ENCODE measurements at regions not wholly inside any gene's neighbourhood (a gene's known extent, or its start where the extent isn't known, plus 50 kb on each side); places are given as distances from the start of the nearest gene placed in this dataset.

DNA sequence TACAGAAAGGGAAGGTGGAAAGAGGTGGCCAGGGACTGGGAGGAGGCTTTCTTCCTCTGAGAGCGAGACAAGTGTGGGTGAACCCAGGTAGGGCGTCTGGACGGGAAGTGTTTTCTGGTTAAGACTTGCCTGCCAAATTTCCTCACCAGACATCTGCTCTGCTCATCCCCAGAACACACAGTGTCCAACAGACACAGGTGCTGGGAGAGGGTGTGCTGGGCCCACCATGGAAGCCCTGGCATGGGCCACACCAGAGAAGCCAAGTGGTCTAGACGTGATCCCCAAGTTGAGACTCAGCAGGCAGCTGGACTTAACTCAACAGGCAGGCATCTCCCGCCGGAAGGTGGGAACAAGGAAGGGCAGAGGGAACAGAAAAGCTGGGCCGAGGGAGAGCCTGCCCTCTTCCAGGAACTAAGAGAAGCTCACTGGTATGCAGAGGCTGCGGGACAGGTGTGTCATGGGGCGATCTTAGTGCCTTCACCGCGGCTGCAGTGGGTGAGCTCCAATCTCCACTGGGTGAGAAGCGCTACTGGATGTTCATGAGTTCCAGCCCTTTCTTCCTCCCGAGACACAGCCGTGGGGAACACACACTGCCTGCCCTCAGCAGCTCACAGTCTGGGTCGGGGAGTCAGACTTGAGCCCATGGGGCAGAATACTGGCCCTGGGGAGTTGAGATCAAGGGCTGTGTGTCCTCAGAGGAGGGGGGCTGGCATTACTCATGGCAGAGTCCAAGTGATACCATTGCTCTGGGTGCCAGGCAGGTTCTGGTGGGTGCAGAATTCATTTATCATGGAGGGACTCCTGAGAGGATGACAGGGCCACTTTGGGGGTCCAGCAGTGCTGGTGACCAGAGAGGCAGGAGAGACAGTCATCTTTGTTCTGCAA is 110.2 kb downstream of the CPZ start:
- 63 to 73% methylated on average over 14 to 15 of the region's 15 CpGs for WGBS, 2 donors
- no peak for DNase-seq (ENCODE audit: low spot score in 2 of 2)
- TF ChIP-seq EP300 (IDR thresholded peaks at IDR 0.05), result no peak
- TF ChIP-seq POLR2A (IDR thresholded peaks at IDR 0.05), result no peak
- TF ChIP-seq, protein P1, sequence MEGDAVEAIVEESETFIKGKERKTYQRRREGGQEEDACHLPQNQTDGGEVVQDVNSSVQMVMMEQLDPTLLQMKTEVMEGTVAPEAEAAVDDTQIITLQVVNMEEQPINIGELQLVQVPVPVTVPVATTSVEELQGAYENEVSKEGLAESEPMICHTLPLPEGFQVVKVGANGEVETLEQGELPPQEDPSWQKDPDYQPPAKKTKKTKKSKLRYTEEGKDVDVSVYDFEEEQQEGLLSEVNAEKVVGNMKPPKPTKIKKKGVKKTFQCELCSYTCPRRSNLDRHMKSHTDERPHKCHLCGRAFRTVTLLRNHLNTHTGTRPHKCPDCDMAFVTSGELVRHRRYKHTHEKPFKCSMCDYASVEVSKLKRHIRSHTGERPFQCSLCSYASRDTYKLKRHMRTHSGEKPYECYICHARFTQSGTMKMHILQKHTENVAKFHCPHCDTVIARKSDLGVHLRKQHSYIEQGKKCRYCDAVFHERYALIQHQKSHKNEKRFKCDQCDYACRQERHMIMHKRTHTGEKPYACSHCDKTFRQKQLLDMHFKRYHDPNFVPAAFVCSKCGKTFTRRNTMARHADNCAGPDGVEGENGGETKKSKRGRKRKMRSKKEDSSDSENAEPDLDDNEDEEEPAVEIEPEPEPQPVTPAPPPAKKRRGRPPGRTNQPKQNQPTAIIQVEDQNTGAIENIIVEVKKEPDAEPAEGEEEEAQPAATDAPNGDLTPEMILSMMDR (IDR thresholded peaks at IDR 0.05), result no peak

DNA sequence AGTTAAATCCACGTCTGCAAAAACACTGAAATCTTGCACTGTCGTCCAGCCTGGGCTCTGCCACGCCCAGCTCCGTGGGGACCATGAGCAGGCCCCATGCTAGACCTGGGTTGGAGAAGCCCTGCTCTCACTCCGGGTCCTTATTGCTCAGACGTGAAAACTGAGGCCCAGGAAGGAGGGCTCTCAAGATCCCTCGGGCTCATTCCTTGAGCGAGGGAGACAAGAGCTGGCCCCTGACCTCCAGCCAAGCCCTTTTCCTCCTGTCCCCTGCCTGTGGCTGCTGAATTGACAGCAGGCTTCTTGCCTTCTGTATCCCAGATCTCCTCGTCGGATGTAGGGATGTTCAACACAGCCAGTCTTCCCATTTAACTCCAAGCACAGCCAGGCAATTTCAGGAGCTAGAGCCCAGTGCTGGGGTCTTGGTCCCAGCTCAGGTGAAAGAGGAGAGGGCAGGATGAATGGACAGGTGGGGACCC is 109.5 kb downstream of the CPZ start:
- no peak overlapping the region for H3K4me3 ChIP-seq
- H3K9me3 ChIP-seq, result peaks cover 0 to 14% (median 0%) of the 10 kb centered on the region in 4 donors
- H3K4me1 ChIP-seq, result no peaks in the 10 kb centered on the region
- H3K27ac ChIP-seq, result no peak overlapping the region
- DNase-seq (ENCODE audit: low spot score in 2 of 2), result no peak
- WGBS, 2 donors, result 42 to 46% methylated on average over 10 of the region's 10 CpGs
- TF ChIP-seq POLR2A (IDR thresholded peaks at IDR 0.05), result no peak
- TF ChIP-seq, protein P1 (IDR thresholded peaks at IDR 0.05), result no peak
- TF ChIP-seq EP300 (IDR thresholded peaks at IDR 0.05), result no peak
- H3K36me3 ChIP-seq, result no peaks in the 10 kb centered on the region
- peaks cover 0 to 16% of the 10 kb centered on the region in 2 donors for H3K27me3 ChIP-seq

More for the DNA sequence above, 110.2 kb downstream of the CPZ start:
- Histone ChIP-seq H3K27me3 (peaks cover 0 to 16% of the 10 kb centered on the region in 2 donors), H3K36me3 (no peaks in the 10 kb centered on the region), H3K4me1 (no peaks in the 10 kb centered on the region), H3K4me3 (no peak overlapping the region), H3K9me3 (peaks cover 0 to 7% (median 0%) of the 10 kb centered on the region in 4 donors), H3K27ac (no peak overlapping the region)

- no peaks in the 10 kb centered on the region for H3K36me3 ChIP-seq
- H3K27me3 ChIP-seq, result peaks cover 0 to 16% of the 10 kb centered on the region in 2 donors
- no peak for DNase-seq (ENCODE audit: low spot score in 2 of 2)
- TF ChIP-seq, protein P1 (IDR thresholded peaks at IDR 0.05), result no peak
- TF ChIP-seq POLR2A (IDR thresholded peaks at IDR 0.05), result no peak
- H3K4me3 ChIP-seq, result no peak overlapping the region
- no peaks in the 10 kb centered on the region for H3K4me1 ChIP-seq
- H3K27ac ChIP-seq, result no peak overlapping the region
- peaks cover 0 to 19% (median 0%) of the 10 kb centered on the region in 4 donors for H3K9me3 ChIP-seq
- WGBS, 2 donors, result 61 to 62% methylated on average over 16 to 17 of the region's 22 CpGs
Measured at GRCh38 chr4:8701126-8702019, 108.8 kb downstream of the CPZ start.

DNA sequence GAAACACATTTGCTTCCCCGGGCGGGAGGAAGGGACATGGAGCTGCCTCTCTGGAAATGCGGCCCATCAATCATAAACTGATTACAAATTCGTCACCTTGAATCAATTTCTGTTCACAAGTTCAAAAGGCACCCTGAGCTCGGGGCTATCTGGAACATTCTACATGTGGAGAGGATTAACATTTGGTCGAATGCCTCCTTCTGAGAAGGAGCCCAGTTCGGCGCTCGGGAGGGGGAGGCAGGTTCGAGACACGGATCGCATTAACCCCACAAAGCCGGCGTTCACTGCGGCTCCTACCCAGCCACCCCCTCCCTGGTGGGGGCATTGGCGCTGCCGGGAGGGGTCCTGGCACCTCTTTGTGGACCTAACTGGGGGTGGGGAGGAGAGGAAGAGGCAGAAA is 108.0 kb downstream of the CPZ start:
- Histone ChIP-seq H3K27me3 (peaks cover 0 to 13% of the 10 kb centered on the region in 2 donors), H3K9me3 (peaks cover 0 to 26% (median 0%) of the 10 kb centered on the region in 4 donors), H3K4me3 (peak overlapping the region in 1 of 4 donors; percentile 7), H3K27ac (no peak overlapping the region), H3K4me1 (no peaks in the 10 kb centered on the region), H3K36me3 (no peaks in the 10 kb centered on the region)
- no peak for DNase-seq (ENCODE audit: low spot score in 2 of 2)
- WGBS, 2 donors, result 45 to 46% methylated on average over 17 of the region's 17 CpGs
- TF ChIP-seq POLR2A (IDR thresholded peaks at IDR 0.05), result no peak
- TF ChIP-seq, protein P1 (IDR thresholded peaks at IDR 0.05), result no peak
- no peak for TF ChIP-seq EP300 (IDR thresholded peaks at IDR 0.05)

Data from tibial nerve (tissue), 4 donors.